ENCODE measurements at regions not wholly inside any gene's neighbourhood (a gene's known extent, or its start where the extent isn't known, plus 50 kb on each side); places are given as distances from the start of the nearest gene placed in this dataset.
"Not testable (repeated sequence)": the region's sequence is repeated elsewhere in the genome, so short reads cannot be mapped to it uniquely, and the experiment has no call there.

GRCh38 chr10:8301831-8302230 is 247.3 kb downstream of the GATA3 start:
- Mint-ChIP-seq H3K36me3 (ENCODE audit: low read depth) (no peaks in the 10 kb centered on the region), H3K27me3 (peaks cover 26% of the 10 kb centered on the region), H3K9me3 (no peaks in the 10 kb centered on the region), H3K27ac (no peak overlapping the region), H3K4me3 (no peak overlapping the region), H3K4me1 (peaks cover 5% of the 10 kb centered on the region)
- no peak for DNase-seq
- intact Hi-C loops (cut with micrococcal nuclease): no loop called here

- H3K9me3 Mint-ChIP-seq: no peaks in the 10 kb centered on the region
- H3K4me3 Mint-ChIP-seq: no peak overlapping the region
- H3K4me1 Mint-ChIP-seq: peaks cover 13% of the 10 kb centered on the region
- DNase-seq: no peak
- intact Hi-C loops (cut with micrococcal nuclease): no loop called here
- peaks cover 26% of the 10 kb centered on the region for H3K27me3 Mint-ChIP-seq
- no peaks in the 10 kb centered on the region for H3K36me3 Mint-ChIP-seq (ENCODE audit: low read depth)
- H3K27ac Mint-ChIP-seq: no peak overlapping the region
These were observed 248.1 kb downstream of the GATA3 start for GRCh38 chr10:8302565-8302964.

GRCh38 chr10:8304861-8305260 is 250.4 kb downstream of the GATA3 start:
- no peak for DNase-seq

DNA sequence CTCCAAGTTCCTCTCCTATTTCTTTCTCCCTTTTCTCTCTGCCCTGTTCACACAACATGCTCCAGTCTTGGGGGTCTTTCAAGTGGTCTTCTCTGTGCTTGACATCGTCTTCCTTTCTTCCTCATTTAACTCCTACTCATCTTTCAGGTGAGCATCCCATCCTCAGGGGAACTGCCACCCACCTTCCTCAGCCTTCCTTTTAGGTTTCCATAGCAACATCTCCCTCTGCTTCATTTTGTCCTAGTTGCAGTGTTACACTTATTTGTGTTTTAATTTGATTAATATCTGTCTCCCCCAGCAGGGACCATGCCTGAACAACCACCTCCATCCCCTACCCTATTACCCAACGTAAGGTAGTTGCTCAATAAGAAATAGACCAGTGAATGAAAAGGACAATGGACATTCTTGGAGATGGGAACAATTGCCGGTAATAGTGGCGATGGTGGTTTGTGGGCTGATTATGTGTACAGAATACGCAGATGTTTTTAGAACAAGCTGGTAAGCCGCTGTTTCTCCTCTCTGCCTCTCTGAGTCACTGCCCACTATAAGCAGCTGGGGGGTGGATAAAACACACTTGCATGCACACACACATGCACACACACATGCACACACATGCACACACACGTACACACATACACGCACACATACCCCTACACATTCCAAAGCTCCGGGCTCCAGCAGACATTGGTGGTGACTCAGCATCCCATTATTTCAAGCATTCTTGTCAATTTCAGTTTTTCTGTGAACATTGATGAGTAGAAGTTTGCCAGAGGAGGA is 251.6 kb downstream of the GATA3 start:
- Mint-ChIP-seq H3K4me3 (no peak overlapping the region), H3K9me3 (no peaks in the 10 kb centered on the region), H3K4me1 (peaks cover 16% of the 10 kb centered on the region), H3K27me3 (peaks cover 17% of the 10 kb centered on the region), H3K27ac (peak overlapping the region; percentile 29), H3K36me3 (ENCODE audit: low read depth) (no peaks in the 10 kb centered on the region)
- no peak for DNase-seq
- intact Hi-C loops (cut with micrococcal nuclease): no loop called here

More at GRCh38 chr10:8304861-8305260, 250.4 kb downstream of the GATA3 start:
- Mint-ChIP-seq H3K9me3 (no peaks in the 10 kb centered on the region), H3K4me3 (no peak overlapping the region), H3K27me3 (peaks cover 17% of the 10 kb centered on the region), H3K36me3 (ENCODE audit: low read depth) (no peaks in the 10 kb centered on the region), H3K27ac (no peak overlapping the region), H3K4me1 (peaks cover 14% of the 10 kb centered on the region)
- intact Hi-C loops (cut with micrococcal nuclease): no loop called here

- no peak for DNase-seq
- no peaks in the 10 kb centered on the region for H3K9me3 Mint-ChIP-seq
- peak overlapping the region; percentile 23 for H3K4me3 Mint-ChIP-seq
- H3K36me3 Mint-ChIP-seq (ENCODE audit: low read depth): no peaks in the 10 kb centered on the region
- peak overlapping the region; percentile 80 for H3K27ac Mint-ChIP-seq
- H3K4me1 Mint-ChIP-seq: peaks cover 21% of the 10 kb centered on the region
- intact Hi-C loops (cut with micrococcal nuclease): no loop called here
- peaks cover 17% of the 10 kb centered on the region for H3K27me3 Mint-ChIP-seq
These were observed 252.3 kb downstream of the GATA3 start for GRCh38 chr10:8306685-8307364.

DNA sequence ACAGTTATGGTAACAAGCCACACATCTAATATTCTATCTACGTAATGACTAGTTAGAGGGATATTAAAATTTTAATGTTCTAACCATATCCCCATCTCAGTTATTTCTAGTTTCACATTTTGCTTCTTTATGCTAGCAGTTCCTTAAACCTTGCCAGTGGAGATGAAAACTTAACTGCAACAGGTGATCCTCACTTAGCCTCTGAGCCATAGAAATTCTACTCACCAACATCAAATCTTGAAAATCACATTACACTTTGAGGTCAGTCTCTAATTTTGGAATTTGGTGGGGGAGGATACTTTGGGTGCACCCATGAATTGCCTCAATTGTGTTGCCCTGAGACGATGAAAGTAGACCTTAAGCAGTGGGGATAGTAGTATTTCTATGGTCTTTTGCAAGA is 256.4 kb downstream of the GATA3 start:
- H3K4me1 Mint-ChIP-seq: peaks cover 41% of the 10 kb centered on the region

DNA sequence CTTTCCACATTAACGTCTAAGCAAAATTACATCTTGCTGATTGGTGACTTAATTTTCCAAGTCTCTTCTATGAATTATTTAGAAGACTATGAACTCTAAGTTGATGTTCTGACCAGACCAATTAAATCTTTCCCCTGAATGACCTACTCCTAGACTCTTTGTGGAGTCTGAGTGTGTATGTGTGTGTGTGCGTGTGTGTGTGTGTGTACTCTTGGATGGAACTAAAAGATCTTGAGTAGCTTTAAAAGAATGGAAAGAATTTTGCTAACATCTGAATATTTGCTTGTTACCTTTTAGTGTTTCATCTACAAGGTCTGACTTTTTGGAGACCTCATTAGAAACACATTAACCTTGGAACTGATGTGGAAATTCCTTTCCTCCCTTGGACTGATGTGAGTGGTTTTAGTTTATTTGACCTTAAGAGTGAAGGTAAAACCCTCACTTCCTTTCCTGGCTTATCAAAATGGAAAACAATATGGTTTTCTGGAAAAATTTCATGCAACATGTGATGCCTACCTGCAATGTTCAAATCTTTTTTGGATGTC is 257.1 kb downstream of the GATA3 start:
- DNase-seq: no peak
- H3K4me3 Mint-ChIP-seq: no peak overlapping the region
- H3K27me3 Mint-ChIP-seq: no peaks in the 10 kb centered on the region
- H3K9me3 Mint-ChIP-seq: peaks cover 4% of the 10 kb centered on the region
- intact Hi-C loops (cut with micrococcal nuclease): loop anchor here (1.0 to 5.0 kb wide), 3 partner anchors 21 to 258 kb away; no protein-coding TSS in a partner anchor
- H3K4me1 Mint-ChIP-seq: peaks cover 45% of the 10 kb centered on the region
- peak overlapping the region; percentile 67 for H3K27ac Mint-ChIP-seq
- H3K36me3 Mint-ChIP-seq (ENCODE audit: low read depth): no peaks in the 10 kb centered on the region

More for the DNA sequence above, 256.4 kb downstream of the GATA3 start:
- intact Hi-C loops (cut with micrococcal nuclease): loop anchor here (5.0 kb wide), 1 partner anchor 91 kb away; no protein-coding TSS in a partner anchor
- Mint-ChIP-seq H3K27me3 (peaks cover 2% of the 10 kb centered on the region), H3K4me3 (no peak overlapping the region), H3K27ac (peak overlapping the region; percentile 28), H3K9me3 (peaks cover 4% of the 10 kb centered on the region), H3K36me3 (ENCODE audit: low read depth) (no peaks in the 10 kb centered on the region)
- DNase-seq: no peak

DNA sequence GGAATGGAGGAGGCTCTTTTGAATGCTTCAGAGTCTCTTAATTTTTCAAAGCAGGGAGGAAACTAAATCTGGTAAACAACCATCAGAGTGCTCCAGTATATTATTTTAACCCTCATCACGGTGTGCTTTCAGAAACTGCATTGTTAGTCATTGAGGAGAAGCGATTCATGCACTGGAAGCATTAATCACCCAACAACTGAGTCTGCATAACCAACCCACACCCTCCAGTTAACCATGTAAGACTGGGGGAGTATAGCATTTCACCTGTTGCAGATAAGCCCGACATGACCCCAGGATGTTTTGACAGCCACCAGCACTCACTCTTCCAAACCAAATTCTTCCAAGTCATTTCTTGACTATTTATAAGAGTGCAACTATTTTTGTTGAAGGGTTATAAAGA is 257.6 kb downstream of the GATA3 start:
- Mint-ChIP-seq H3K36me3 (ENCODE audit: low read depth) (no peaks in the 10 kb centered on the region), H3K9me3 (peaks cover 4% of the 10 kb centered on the region), H3K4me1 (peaks cover 40% of the 10 kb centered on the region), H3K27ac (peak overlapping the region; percentile 67), H3K27me3 (no peaks in the 10 kb centered on the region), H3K4me3 (no peak overlapping the region)
- intact Hi-C loops (cut with micrococcal nuclease): loop anchor here (1.0 to 5.0 kb wide), 3 partner anchors 20 to 259 kb away; no protein-coding TSS in a partner anchor
- no peak for DNase-seq

DNA sequence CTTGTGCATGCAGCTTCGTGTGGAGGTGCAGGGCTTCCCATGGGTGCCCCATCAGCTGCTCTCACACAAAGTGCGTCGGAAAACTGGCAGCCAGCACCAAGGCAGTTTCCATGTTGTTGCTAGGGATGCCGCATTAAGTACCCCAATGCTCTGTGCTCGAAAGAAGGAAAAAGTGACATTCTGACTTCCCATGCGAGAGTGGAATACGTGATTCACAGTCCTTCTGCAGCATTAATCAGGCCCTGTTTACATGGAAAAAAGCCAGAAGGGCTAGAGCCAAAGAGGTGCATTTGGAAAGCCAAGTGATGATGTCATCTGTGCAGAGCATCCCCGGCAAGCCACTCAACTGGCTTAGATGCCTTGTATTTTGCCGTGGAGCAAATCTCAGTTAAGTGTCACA is 258.3 kb downstream of the GATA3 start:
- H3K9me3 Mint-ChIP-seq: peaks cover 4% of the 10 kb centered on the region
- no peaks in the 10 kb centered on the region for H3K36me3 Mint-ChIP-seq (ENCODE audit: low read depth)
- no peaks in the 10 kb centered on the region for H3K27me3 Mint-ChIP-seq
- H3K4me1 Mint-ChIP-seq: peaks cover 34% of the 10 kb centered on the region
- DNase-seq: no peak
- intact Hi-C loops (cut with micrococcal nuclease): loop anchor here (1.0 to 5.0 kb wide), 3 partner anchors 20 to 259 kb away; no protein-coding TSS in a partner anchor
- H3K4me3 Mint-ChIP-seq: no peak overlapping the region
- H3K27ac Mint-ChIP-seq: peak overlapping the region; percentile 64

DNA sequence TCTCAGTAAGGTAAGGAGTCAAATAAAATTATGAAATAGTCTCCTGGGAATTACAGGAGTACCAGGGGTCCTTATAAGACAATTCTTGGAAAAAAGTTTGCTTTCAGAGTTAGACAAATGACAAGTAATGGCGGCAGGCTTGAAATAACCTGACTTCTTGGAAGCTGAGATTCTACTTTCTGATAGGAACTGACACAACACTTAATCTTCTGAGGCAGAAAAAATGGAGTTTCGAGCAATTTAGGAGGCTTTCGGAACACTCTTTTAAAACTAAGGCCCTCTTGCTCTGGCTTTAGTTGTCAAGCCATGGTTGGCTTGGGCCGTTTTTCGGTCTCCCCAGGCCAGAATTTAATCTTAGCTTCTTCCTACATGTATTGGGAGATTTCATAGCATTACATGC is 260.0 kb downstream of the GATA3 start:
- intact Hi-C loops (cut with micrococcal nuclease): loop anchor here (5.0 kb wide), 1 partner anchor 88 kb away; no protein-coding TSS in a partner anchor
- H3K4me1 Mint-ChIP-seq: peaks cover 34% of the 10 kb centered on the region
- no peak for DNase-seq
- H3K27ac Mint-ChIP-seq: no peak overlapping the region
- H3K9me3 Mint-ChIP-seq: peaks cover 5% of the 10 kb centered on the region
- no peaks in the 10 kb centered on the region for H3K27me3 Mint-ChIP-seq
- H3K4me3 Mint-ChIP-seq: no peak overlapping the region
- no peaks in the 10 kb centered on the region for H3K36me3 Mint-ChIP-seq (ENCODE audit: low read depth)

DNA sequence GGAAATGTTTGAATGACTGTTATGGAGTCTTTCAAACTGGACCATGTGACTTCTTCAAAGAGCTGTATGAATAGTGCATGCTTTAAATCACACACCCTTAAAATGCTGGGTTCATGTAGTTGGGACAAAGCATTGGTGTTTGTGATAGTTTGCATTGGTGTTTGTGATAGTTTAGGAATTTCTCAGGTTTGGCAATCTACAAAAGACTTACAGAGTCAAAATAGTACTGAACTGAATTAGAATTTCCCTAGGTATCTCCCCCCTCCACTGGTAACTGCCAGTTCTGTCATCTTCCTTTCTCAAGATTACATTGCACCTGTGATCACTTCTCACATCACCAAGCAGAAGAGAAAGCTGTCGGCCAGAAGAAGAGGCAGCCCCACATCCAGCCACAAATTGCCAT is 261.1 kb downstream of the GATA3 start:
- peaks cover 36% of the 10 kb centered on the region for H3K4me1 Mint-ChIP-seq
- DNase-seq: no peak
- H3K9me3 Mint-ChIP-seq: peaks cover 8% of the 10 kb centered on the region
- intact Hi-C loops (cut with micrococcal nuclease): loop anchor here (1.0 kb wide), 3 partner anchors 10 to 73 kb away; no protein-coding TSS in a partner anchor
- H3K27ac Mint-ChIP-seq: peak overlapping the region; percentile 60
- H3K27me3 Mint-ChIP-seq: no peaks in the 10 kb centered on the region
- no peaks in the 10 kb centered on the region for H3K36me3 Mint-ChIP-seq (ENCODE audit: low read depth)
- H3K4me3 Mint-ChIP-seq: no peak overlapping the region

DNA sequence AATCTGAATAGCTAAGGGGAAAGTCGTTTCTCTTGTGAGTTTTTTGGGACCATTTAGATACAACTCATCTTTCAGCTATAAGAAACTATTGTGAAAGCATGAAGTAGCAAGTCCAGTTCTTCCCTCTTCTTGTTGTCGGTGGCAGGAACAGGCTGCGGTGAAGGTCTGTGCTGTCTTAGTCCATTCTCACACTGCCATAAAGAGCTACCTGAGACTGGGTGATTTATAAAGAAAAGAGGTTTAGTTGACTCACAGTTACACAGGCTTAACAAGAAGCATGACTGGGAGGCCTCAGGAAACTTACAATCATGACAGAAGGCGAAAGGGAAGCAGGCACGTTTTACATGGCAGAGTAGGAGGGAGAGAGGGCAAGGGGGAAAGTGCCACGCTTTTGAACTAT is 261.8 kb downstream of the GATA3 start:
- H3K4me3 Mint-ChIP-seq: no peak overlapping the region
- H3K27me3 Mint-ChIP-seq: no peaks in the 10 kb centered on the region
- H3K9me3 Mint-ChIP-seq: peaks cover 8% of the 10 kb centered on the region
- DNase-seq: no peak
- H3K36me3 Mint-ChIP-seq (ENCODE audit: low read depth): no peaks in the 10 kb centered on the region
- intact Hi-C loops (cut with micrococcal nuclease): no loop called here
- peak overlapping the region; percentile 60 for H3K27ac Mint-ChIP-seq
- H3K4me1 Mint-ChIP-seq: peaks cover 34% of the 10 kb centered on the region

DNA sequence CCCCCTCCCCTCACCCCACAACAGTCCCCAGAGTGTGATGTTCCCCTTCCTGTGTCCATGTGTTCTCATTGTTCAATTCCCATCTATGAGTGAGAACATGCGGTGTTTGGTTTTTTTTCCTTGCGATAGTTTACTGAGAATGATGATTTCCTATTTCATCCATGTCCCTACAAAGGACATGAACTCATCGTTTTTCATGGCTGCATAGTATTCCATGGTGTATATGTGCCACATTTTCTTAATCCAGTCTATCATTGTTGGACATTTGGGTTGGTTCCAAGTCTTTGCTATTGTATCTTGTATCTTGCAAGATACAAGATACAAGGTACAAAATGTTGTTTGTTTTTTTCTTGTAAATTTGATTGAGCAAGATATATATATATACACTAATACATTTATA is 263.9 kb downstream of the GATA3 start:
- H3K27ac Mint-ChIP-seq; DNase-seq; H3K9me3 Mint-ChIP-seq; H3K27me3 Mint-ChIP-seq; H3K36me3 Mint-ChIP-seq (ENCODE audit: low read depth); H3K4me3 Mint-ChIP-seq; intact Hi-C loops (cut with micrococcal nuclease): not testable (repeated sequence)
- H3K4me1 Mint-ChIP-seq: peaks cover 25% of the 10 kb centered on the region

DNA sequence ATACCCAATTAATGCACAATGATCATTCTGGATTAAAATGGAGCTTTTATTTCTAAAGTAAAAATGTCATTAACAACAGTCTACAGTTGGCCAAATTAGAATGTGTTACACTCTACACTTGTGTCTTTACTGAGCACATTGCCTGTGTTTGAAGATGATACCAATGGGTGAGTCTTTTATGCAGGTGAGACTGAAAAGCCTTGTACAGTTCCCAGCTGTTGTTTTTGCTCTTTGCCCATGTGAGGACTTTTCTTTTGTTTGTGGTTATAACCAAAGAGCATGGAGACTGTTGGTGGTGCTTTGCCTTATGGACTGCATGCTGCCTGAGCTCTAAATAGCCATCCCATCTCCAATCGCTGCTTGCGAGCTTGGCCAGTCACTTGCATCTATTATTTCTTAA is 264.5 kb downstream of the GATA3 start:
- H3K4me3 Mint-ChIP-seq: no peak overlapping the region
- H3K27ac Mint-ChIP-seq: no peak overlapping the region
- intact Hi-C loops (cut with micrococcal nuclease): no loop called here
- DNase-seq: no peak
- peaks cover 24% of the 10 kb centered on the region for H3K4me1 Mint-ChIP-seq
- no peaks in the 10 kb centered on the region for H3K36me3 Mint-ChIP-seq (ENCODE audit: low read depth)
- H3K27me3 Mint-ChIP-seq: peaks cover 2% of the 10 kb centered on the region
- peaks cover 4% of the 10 kb centered on the region for H3K9me3 Mint-ChIP-seq

All from activated CD4-positive, alpha-beta T cell treated with anti-CD3 and anti-CD28 coated beads, Interleukin-2, amount 10 ng/mL, durations not matched to agents 24 days and 14 days (primary cell).